ENCODE measurements at regions not wholly inside any gene's neighbourhood (a gene's known extent, or its start where the extent isn't known, plus 50 kb on each side); places are given as distances from the start of the nearest gene placed in this dataset.
A peak's percentile ranks its signal among the peaks of the same experiment; 100 is the strongest.

DNA sequence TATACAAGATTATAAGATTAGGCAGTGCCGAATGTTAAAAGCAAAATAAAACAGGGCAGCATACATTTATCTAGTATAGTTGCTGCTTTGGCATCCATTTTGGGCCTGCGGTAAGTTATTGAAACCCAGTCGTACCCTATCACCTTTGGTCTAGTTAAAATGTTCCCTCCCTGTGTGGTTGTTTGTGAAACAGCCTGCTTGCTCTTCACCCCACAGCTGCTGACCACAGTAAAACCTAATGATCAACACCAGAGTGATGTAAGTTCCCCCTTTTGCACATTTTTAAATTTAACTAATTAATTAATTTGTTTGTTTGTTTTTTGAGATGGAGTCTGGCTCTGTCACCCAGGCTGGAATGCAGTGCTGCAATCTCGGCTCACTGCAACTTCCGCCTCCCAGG lies 50.3 kb upstream of the TXNDC5 start:
- H3K79me2 ChIP-seq (ENCODE audit: low read length), result no peaks in the 10 kb centered on the region
- no peak overlapping the region for H3K4me3 ChIP-seq (ENCODE audit: low read length)
- H3K27ac ChIP-seq (ENCODE audit: low read length), result no peak overlapping the region
- peaks cover 31% of the 10 kb centered on the region for H3K4me1 ChIP-seq (ENCODE audit: low read length)
- H3K27me3 ChIP-seq (ENCODE audit: low read depth, low read length), result no peaks in the 10 kb centered on the region
- H2AFZ ChIP-seq (ENCODE audit: low read depth, low read length), result no peak overlapping the region
- H3K36me3 ChIP-seq (replicated peaks; ENCODE audit: low read depth, low read length), result peaks cover 9% of the 10 kb centered on the region
- 0 out of 2 replicates have a peak overlapping the region, but pooled peaks have one; percentile 20 for H3K4me2 ChIP-seq (ENCODE audit: low read length)
- no peak for TF ChIP-seq EZH2phosphoT487 (IDR thresholded peaks at IDR 0.05; ENCODE audit: low read depth)
- TF ChIP-seq, protein P1, sequence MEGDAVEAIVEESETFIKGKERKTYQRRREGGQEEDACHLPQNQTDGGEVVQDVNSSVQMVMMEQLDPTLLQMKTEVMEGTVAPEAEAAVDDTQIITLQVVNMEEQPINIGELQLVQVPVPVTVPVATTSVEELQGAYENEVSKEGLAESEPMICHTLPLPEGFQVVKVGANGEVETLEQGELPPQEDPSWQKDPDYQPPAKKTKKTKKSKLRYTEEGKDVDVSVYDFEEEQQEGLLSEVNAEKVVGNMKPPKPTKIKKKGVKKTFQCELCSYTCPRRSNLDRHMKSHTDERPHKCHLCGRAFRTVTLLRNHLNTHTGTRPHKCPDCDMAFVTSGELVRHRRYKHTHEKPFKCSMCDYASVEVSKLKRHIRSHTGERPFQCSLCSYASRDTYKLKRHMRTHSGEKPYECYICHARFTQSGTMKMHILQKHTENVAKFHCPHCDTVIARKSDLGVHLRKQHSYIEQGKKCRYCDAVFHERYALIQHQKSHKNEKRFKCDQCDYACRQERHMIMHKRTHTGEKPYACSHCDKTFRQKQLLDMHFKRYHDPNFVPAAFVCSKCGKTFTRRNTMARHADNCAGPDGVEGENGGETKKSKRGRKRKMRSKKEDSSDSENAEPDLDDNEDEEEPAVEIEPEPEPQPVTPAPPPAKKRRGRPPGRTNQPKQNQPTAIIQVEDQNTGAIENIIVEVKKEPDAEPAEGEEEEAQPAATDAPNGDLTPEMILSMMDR (IDR thresholded peaks at IDR 0.05; ENCODE audit: low read depth, low read length), result no peak
- H3K9me3 ChIP-seq (ENCODE audit: insufficient read depth, low read length), result 0 out of 2 replicates have a peak, but pooled peaks cover 4% of the 10 kb centered on the region
- no peaks in the 10 kb centered on the region for H4K20me1 ChIP-seq (ENCODE audit: insufficient read depth, low read length)
- no peak overlapping the region for H3K9ac ChIP-seq (ENCODE audit: low read length)
